ENCODE measurements at regions not wholly inside any gene's neighbourhood (a gene's known extent, or its start where the extent isn't known, plus 50 kb on each side); places are given as distances from the start of the nearest gene placed in this dataset.

DNA sequence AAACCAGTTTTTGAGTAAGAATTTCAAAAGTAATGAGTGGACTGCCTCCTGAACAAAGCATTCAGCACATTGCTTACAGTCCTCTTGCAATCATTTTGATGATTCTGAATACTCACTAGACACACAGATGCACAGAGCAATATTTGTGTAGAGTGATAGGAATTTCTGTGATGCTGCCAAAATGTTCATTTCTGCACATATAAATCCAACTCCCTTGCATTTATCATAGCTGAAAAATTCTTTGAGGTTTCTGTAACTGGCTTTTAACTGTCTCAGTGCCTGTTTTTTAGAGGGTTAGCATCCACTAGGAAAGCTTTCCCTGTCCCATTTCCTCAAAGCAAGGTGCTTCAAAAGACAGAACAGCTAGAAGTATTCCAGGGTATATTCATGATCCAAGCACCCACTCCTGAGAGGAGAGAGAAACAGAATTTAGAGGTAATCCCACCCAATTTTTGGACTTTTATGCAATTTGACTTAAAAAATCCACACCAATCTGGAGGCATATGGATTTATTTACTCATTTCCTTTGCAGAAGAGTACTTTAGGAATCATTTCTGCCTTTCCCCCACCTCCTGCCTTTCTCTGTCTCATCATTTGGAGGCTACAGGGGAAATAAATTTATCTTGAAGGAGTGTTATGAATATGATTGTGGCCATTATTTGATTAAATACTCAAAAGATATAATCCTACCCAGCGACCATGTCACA lies 234.5 kb upstream of the SLIT2 start:
- intact Hi-C loops (cut with micrococcal nuclease) (no loop called here), dilution Hi-C loops (cut with MboI; ENCODE audit: extremely low pct_ligation_motif_present, low sequenced_read_pairs) (no loop called here)
- FAIRE-seq, result no peak
- TF ChIP-seq POLR2A (IDR thresholded peaks at IDR 0.05; ENCODE audit: low read depth, low read length) (no peak), MAX (IDR thresholded peaks at IDR 0.05; ENCODE audit: insufficient read depth, insufficient read length) (no peak), JUN (IDR thresholded peaks at IDR 0.05; ENCODE audit: borderline replicate concordance, insufficient read depth, insufficient read length, low read depth) (no peak)
- H3K4me3 ChIP-seq (replicated peaks in 1 of 3; ENCODE audit: insufficient read depth in 1 of 3, low read depth in 1 of 3, low read length in 3 of 3), result no peak overlapping the region
- CTCF ChIA-PET, result interaction anchor here (1.8 kb wide), 1 partner anchor 12 kb away, joined by 5 read pairs; no protein-coding TSS in a partner anchor
- no peak overlapping the region for H2AFZ ChIP-seq (ENCODE audit: low read depth, low read length)
- H3K9me1 ChIP-seq (replicated peaks; ENCODE audit: control insufficient read depth, extremely low read depth, insufficient read depth, low read length), result no peaks in the 10 kb centered on the region
- H3K9ac ChIP-seq (replicated peaks; ENCODE audit: extremely low read depth, insufficient read depth, low read length), result no peak overlapping the region
- DNase-seq (ENCODE audit: low read depth, low spot score), result no peak
- H4K20me1 ChIP-seq (replicated peaks; ENCODE audit: control insufficient read depth, extremely low read depth, insufficient read depth, low read length), result no peaks in the 10 kb centered on the region
- BruUV-seq (replicated peaks), result no TSS peak
- POLR2A ChIA-PET, result no interaction called here
- H3K27me3 ChIP-seq (ENCODE audit: control insufficient read depth in 2 of 2, insufficient read depth in 2 of 2, low read length in 2 of 2), result no peaks in the 10 kb centered on the region
- no peak overlapping the region for H3K4me2 ChIP-seq (ENCODE audit: insufficient read depth, low read length)
- H3K27ac ChIP-seq (ENCODE audit: insufficient read depth, low read depth, low read length), result no peak overlapping the region
- H3K4me1 ChIP-seq (ENCODE audit: control insufficient read depth, extremely low read depth, insufficient read depth, low read length), result no peaks in the 10 kb centered on the region
- H3K79me2 ChIP-seq (ENCODE audit: control insufficient read depth, insufficient read depth, low read length), result no peaks in the 10 kb centered on the region
- no peaks in the 10 kb centered on the region for H3K36me3 ChIP-seq (ENCODE audit: control insufficient read depth in 2 of 2, extremely low read depth in 1 of 2, insufficient read depth in 2 of 2, low read length in 2 of 2)
- H3K9me3 ChIP-seq (replicated peaks; ENCODE audit: control insufficient read depth, insufficient read depth, low read length), result no peaks in the 10 kb centered on the region

- Histone ChIP-seq H3K4me3 (replicated peaks in 1 of 3; ENCODE audit: insufficient read depth in 1 of 3, low read depth in 1 of 3, low read length in 3 of 3) (no peak overlapping the region), H2AFZ (ENCODE audit: low read depth, low read length) (no peak overlapping the region), H3K9me3 (replicated peaks; ENCODE audit: control insufficient read depth, insufficient read depth, low read length) (no peaks in the 10 kb centered on the region), H3K79me2 (ENCODE audit: control insufficient read depth, insufficient read depth, low read length) (no peaks in the 10 kb centered on the region), H3K27ac (ENCODE audit: insufficient read depth, low read depth, low read length) (no peak overlapping the region), H3K4me1 (ENCODE audit: control insufficient read depth, extremely low read depth, insufficient read depth, low read length) (no peaks in the 10 kb centered on the region), H3K4me2 (ENCODE audit: insufficient read depth, low read length) (no peak overlapping the region), H3K9ac (replicated peaks; ENCODE audit: extremely low read depth, insufficient read depth, low read length) (no peak overlapping the region), H3K9me1 (replicated peaks; ENCODE audit: control insufficient read depth, extremely low read depth, insufficient read depth, low read length) (no peaks in the 10 kb centered on the region), H3K36me3 (ENCODE audit: control insufficient read depth in 2 of 2, extremely low read depth in 1 of 2, insufficient read depth in 2 of 2, low read length in 2 of 2) (no peaks in the 10 kb centered on the region), H4K20me1 (replicated peaks; ENCODE audit: control insufficient read depth, extremely low read depth, insufficient read depth, low read length) (no peaks in the 10 kb centered on the region), H3K27me3 (ENCODE audit: control insufficient read depth in 2 of 2, insufficient read depth in 2 of 2, low read length in 2 of 2) (no peaks in the 10 kb centered on the region)
- POLR2A ChIA-PET, result no interaction called here
- no peak for DNase-seq (ENCODE audit: low read depth, low spot score)
- FAIRE-seq, result no peak
- dilution Hi-C loops (cut with MboI; ENCODE audit: extremely low pct_ligation_motif_present, low sequenced_read_pairs) (no loop called here), intact Hi-C loops (cut with micrococcal nuclease) (no loop called here)
- CTCF ChIA-PET, result no interaction called here
- TF ChIP-seq MYC (IDR thresholded peaks at IDR 0.05; ENCODE audit: low read depth, low read length), result no peak
- no peak for TF ChIP-seq EZH2 (IDR thresholded peaks at IDR 0.05; ENCODE audit: borderline replicate concordance, low read depth, low read length, severe bottlenecking)
- no peak for TF ChIP-seq JUN (IDR thresholded peaks at IDR 0.05; ENCODE audit: borderline replicate concordance, insufficient read depth, insufficient read length, low read depth)
- TF ChIP-seq GATA2 (IDR thresholded peaks at IDR 0.05; ENCODE audit: insufficient read depth, insufficient read length, low read depth, low read length), result no peak
- no peak for TF ChIP-seq CTCF (IDR thresholded peaks at IDR 0.05; ENCODE audit: extremely low read depth in 1 of 2, insufficient read depth in 1 of 2, low read depth in 1 of 2, low read length in 2 of 2)
- TF ChIP-seq POLR2AphosphoS5 (IDR thresholded peaks at IDR 0.05; ENCODE audit: insufficient read depth, low read depth, low read length), result no peak
- no TSS peak for BruUV-seq (replicated peaks)
These were observed 236.0 kb upstream of the SLIT2 start for GRCh38 chr4:20015636-20016224.

Data from endothelial cell of umbilical vein (primary cell).